ENCODE measurements at regions not wholly inside any gene's neighbourhood (a gene's known extent, or its start where the extent isn't known, plus 50 kb on each side); places are given as distances from the start of the nearest gene placed in this dataset.

GRCh38 chr11:97471480-97471879 is 1081.7 kb downstream of the JRKL start:
- TF ChIP-seq, protein P1, sequence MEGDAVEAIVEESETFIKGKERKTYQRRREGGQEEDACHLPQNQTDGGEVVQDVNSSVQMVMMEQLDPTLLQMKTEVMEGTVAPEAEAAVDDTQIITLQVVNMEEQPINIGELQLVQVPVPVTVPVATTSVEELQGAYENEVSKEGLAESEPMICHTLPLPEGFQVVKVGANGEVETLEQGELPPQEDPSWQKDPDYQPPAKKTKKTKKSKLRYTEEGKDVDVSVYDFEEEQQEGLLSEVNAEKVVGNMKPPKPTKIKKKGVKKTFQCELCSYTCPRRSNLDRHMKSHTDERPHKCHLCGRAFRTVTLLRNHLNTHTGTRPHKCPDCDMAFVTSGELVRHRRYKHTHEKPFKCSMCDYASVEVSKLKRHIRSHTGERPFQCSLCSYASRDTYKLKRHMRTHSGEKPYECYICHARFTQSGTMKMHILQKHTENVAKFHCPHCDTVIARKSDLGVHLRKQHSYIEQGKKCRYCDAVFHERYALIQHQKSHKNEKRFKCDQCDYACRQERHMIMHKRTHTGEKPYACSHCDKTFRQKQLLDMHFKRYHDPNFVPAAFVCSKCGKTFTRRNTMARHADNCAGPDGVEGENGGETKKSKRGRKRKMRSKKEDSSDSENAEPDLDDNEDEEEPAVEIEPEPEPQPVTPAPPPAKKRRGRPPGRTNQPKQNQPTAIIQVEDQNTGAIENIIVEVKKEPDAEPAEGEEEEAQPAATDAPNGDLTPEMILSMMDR (IDR thresholded peaks at IDR 0.05; ENCODE audit: low read depth, low read length), result no peak
- TF ChIP-seq EZH2phosphoT487 (IDR thresholded peaks at IDR 0.05; ENCODE audit: low read depth), result no peak

Data from OCI-LY3 (cell line).